Stimulated activated CD4-positive, alpha-beta T cell treated with anti-CD3 and anti-CD28 coated beads, TNF-alpha, amount 100 ng/mL, for 4 hours (primary cell): ENCODE measurements at regions not wholly inside any gene's neighbourhood (a gene's known extent, or its start where the extent isn't known, plus 50 kb on each side); places are given as distances from the start of the nearest gene placed in this dataset.

Source experiments
- DNase-seq, 3 experiments: peaks; one replicate each; pipeline ENCODE4 v3.0.0-alpha.2; 2020; ENCODE audit warnings: low read depth in 3 of 3

- DNase-seq: no peak
These were observed 344.4 kb upstream of the PROX1 start for GRCh38 chr1:213643360-213643759.

DNA sequence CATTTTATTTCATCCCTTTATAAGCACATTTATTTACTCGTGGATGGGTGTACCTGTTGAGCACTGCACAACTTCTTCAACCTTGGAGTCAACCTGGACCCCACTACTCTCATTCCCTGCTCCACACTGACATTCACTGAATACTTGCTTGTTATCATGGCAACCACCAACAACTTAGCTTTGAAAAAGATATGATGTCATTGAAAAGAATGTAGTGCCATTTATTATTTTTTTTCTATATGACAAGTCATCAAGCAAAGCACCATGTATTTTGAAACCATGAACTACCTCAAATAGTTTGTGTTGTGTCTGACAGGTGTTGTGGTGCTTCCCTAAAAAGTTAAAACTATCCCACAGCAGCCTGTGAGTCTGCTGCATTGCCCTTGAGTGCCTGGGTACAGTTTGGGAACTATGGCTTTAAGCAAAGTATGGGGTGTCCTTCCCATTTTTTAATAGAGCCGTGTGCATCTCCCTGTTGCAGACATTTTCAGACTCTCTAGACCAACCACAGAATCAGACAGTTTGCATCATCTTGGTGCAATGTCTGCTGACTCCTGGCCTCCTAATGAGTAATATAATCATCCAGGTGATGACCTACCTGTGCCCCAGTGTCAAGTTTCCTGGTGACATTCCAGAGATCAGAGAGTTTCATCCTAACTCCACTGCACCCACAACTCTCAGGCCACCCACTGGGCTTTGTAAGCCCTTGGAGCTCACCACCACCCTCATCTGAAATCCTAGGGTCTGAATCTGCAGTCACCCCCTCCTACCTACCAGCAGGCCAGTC lies 339.7 kb upstream of the PROX1 start:
- no peak for DNase-seq

- no peak for DNase-seq
These were observed 338.4 kb upstream of the PROX1 start for GRCh38 chr1:213649373-213649772.

DNA sequence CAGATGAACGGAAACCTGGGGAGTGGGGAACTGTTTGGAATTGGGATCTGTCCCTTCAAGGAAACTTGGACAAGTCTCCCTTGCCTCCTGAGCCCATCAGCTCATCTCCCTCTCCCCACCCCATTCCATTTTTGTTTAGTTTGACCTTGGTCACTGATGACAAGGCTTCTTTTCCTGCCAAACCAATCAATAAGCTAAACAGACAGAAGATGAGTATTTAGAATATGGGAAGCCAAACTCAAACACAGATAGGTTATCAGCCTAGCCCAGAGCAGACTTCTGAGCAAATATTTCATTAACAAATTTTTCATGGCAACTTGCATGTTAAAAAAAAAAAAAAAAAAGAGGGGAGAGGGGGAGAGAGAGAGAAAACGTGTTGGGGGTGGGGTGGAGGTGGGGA lies 337.2 kb upstream of the PROX1 start:
- no peak for DNase-seq

DNA sequence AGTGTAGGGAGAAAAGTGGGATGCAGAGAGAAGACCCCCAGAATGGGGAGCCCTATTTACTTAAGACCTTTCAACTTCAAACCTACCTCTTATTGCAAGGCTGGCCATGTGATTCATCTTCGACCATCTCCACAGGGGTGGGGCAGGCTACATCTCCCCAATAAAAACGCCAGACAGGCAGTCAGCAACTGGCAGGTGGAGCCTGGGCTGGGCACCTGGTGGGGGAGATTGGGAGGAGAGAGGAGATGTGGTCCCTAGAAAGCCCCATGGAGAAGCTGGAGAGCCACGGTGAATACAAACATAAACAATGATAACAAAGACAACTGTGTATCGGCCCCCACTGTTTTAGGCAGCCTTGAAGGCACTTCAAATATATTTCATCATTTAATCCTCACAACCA lies 336.7 kb upstream of the PROX1 start:
- DNase-seq: no peak

GRCh38 chr1:213652109-213652508 lies 335.7 kb upstream of the PROX1 start:
- DNase-seq: no peak

- no peak for DNase-seq
These were observed 331.7 kb upstream of the PROX1 start for GRCh38 chr1:213656039-213656438.

- no peak for DNase-seq
These were observed 331.3 kb upstream of the PROX1 start for GRCh38 chr1:213656503-213656902.

- no peak for DNase-seq
These were observed 330.8 kb upstream of the PROX1 start for GRCh38 chr1:213657013-213657412.

- DNase-seq: no peak
These were observed 329.9 kb upstream of the PROX1 start for GRCh38 chr1:213657879-213658278.

DNA sequence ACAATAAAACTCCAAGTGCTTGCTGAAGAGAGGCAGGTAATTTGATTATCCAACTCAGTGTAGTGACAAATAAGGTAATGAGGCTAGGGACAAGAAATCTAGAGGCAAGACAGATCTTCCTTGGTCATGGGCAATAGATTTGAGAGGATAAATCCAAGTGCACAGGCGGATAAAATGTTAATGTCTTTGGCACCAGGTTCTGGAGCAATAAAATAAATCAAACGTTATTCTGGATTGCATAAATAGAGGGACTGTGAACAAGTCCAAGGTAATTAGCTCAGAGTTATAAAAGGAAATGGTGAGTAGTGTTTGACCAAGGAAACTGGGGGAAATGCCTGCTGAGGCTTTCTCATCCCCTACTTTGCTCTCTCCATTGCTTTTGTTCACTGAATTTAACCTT lies 329.3 kb upstream of the PROX1 start:
- no peak for DNase-seq

- no peak for DNase-seq
These were observed 327.9 kb upstream of the PROX1 start for GRCh38 chr1:213659580-213660547.

DNA sequence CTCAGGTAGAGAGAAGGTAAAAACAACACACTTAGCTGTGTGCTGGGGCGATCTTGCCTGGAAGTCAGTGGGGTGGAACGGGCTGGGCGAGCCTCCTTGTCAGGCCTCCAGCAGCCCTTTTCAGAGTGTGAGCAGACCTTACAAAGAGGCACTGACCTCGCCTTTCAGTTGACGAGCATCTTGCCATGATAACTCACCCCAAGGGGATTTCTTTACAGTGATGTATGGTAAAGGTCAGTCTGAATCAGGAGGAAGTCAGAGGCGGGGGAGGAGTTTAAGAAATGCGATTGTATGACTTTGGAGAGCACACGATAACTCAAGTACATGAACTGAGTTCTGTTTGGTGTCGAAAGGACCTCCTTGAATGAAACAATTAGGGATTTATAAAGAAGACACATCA lies 326.5 kb upstream of the PROX1 start:
- DNase-seq: no peak

DNA sequence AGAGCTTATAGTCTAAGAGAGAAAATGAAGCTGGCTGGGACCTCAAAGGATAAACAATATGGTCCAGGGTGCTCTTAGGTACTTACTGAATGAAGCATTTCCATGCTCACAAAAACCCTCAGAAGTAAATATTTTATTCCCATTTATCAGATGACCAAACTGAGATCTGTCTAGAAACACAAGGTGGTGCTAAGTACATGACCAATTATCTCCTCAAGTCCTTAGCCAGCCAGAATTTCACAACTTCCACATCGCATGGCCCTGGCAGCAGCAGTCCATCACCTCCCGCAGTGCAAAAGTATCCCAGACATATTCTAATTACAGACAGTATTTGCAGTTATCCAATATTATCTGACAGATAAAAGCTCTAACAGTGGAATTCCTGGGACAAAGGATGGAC lies 321.7 kb upstream of the PROX1 start:
- DNase-seq: no peak

GRCh38 chr1:213666922-213667321 lies 320.9 kb upstream of the PROX1 start:
- DNase-seq: no peak

DNA sequence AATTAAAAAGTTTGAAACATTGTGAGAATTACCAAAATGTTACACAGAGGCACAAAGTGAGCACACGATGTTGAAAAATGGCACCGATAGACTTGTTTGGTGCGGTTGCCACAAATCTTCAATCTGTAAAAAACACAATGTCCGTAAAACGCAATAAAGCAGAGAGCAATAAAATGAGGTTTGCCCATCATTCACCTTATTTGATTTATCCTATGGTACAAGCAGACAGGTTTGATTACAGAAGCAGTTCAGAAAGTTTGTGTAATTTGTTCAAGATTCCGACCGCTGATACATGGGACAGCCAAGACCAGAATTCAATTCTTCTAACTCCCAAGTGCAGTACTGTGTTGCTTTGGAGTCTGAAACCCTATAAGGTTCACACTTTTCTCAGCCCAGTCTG lies 318.3 kb upstream of the PROX1 start:
- no peak for DNase-seq

DNA sequence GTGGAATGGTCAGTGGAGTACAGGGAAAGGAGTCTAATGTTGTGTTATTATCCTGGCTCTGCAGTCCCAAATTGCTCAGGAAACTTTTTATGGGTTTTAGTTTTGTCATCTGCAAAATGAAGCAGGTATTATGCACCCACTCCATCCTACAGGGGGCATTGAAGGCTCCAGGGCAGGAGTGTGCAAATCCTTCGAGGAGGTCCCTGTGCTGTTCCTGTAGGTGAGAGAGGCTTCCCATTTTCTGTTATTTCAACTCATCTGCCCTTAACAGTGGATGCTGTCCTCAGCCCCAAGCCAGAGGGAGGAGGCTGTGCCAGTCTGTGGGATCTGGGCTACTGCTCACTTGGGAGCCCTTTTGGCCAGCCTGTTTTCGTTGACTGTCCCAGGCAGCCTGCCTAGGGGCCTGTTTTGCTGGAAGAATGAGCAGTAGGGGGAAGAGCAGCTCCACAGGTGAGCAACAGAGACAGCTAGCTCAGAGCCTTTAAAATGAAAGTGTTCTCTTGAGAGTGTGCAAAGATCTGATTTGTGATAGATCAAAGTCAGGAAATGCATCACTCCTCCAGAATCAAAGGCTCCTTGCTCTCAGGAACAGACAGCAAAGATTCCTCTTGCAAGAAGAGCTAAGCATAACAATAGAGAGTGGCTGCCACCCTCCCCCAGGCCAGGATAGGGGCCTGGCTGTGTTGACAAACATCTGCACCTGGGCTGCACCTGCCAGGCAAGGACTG lies 317.6 kb upstream of the PROX1 start:
- peak in 1 of 3 experiments; percentile 1 for DNase-seq

GRCh38 chr1:213670692-213671023 lies 317.1 kb upstream of the PROX1 start:
- no peak for DNase-seq

GRCh38 chr1:213675043-213675442 lies 312.7 kb upstream of the PROX1 start:
- DNase-seq: no peak

DNA sequence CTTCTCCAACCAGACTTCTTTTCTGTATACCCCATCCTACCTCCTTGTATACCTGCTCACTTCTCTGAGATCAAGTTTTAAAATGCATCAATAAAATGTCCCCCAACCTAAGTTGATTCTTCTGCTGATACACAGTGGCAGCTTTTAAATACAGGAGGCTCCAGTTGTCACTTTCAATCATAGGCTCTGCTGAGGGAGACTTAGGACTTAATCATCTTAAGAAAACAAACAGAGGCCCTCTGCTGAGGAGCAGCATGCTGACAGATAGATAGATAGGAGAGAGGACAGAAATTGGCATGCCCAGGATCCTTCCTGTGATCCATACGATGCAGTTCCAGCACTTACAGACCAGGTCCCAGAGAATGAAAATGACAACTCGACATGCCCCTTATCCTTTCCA lies 311.0 kb upstream of the PROX1 start:
- DNase-seq: no peak

DNA sequence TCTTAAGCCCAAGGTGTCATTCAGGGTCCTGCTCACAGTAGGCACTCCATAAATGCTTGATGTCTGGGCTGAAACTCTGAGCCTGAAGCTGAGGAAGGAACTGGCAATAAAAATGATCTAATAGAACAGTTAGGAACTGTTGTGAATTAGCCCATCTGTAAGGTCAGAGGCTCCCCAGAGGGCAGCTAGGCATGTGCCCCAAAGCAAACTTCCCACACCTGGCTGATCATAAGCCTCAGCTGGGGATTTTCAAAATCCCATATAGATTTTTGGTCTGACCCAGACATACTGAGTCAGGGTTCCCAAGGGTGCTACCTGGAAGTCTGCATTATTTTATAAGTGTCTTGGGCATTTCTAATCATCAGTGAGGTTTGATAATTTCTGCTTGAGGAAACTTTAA lies 309.4 kb upstream of the PROX1 start:
- DNase-seq: no peak

DNA sequence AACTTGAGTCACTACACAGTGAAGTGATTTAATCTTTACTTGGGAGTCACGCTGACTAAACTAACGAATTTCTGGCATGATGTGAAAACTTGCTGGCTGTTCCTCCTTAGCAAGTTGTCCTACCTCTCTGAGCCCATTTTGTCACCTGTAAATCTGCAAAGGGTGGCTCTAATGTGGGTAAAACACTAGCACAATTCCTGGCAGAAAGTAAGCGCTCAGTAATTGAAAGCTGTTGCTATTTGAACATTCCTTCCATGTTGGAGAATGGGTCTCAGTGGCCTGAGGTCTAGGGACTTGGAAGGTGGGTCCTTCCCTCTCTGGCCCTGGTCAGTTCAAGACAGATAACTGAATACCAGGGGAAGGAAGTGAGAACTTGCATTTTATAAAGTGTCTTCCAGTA lies 309.0 kb upstream of the PROX1 start:
- no peak for DNase-seq
